Renal cortical epithelial cell (primary cell): ENCODE measurements at regions not wholly inside any gene's neighbourhood (a gene's known extent, or its start where the extent isn't known, plus 50 kb on each side); places are given as distances from the start of the nearest gene placed in this dataset.

Source experiments
- DNase-seq: peaks from one replicate; pipeline ENCODE4 v3.0.0-alpha.2; 2011; ENCODE audit warnings: low read depth

GRCh38 chr22:27413702-27414101 is 387.9 kb downstream of the MN1 start:
- DNase-seq = no peak

- peak; percentile 44 for DNase-seq
Observed at GRCh38 chr22:27416511-27417420, 384.8 kb downstream of the MN1 start.

GRCh38 chr22:27417421-27417814 is 384.1 kb downstream of the MN1 start:
- no peak for DNase-seq

- no peak for DNase-seq
Observed at GRCh38 chr22:27418261-27418660, 383.3 kb downstream of the MN1 start.

GRCh38 chr22:27419473-27419872 is 382.1 kb downstream of the MN1 start:
- no peak for DNase-seq

GRCh38 chr22:27420195-27420816 is 381.2 kb downstream of the MN1 start:
- DNase-seq = no peak

- peak; percentile 71 for DNase-seq
Observed at GRCh38 chr22:27420817-27421361, 380.7 kb downstream of the MN1 start.

GRCh38 chr22:27422442-27422841 is 379.1 kb downstream of the MN1 start:
- no peak for DNase-seq

- DNase-seq = no peak
Observed at GRCh38 chr22:27424319-27424718, 377.2 kb downstream of the MN1 start.

GRCh38 chr22:27429476-27429875 is 372.1 kb downstream of the MN1 start:
- no peak for DNase-seq

- DNase-seq = no peak
Observed at GRCh38 chr22:27431081-27431480, 370.5 kb downstream of the MN1 start.

GRCh38 chr22:27431896-27432295 is 369.7 kb downstream of the MN1 start:
- no peak for DNase-seq

- DNase-seq = no peak
Observed at GRCh38 chr22:27433099-27433498, 368.5 kb downstream of the MN1 start.

- no peak for DNase-seq
Observed at GRCh38 chr22:27433585-27434190, 367.9 kb downstream of the MN1 start.

- DNase-seq = no peak
Observed at GRCh38 chr22:27434898-27435297, 366.7 kb downstream of the MN1 start.

- DNase-seq = no peak
Observed at GRCh38 chr22:27435844-27436576, 365.5 kb downstream of the MN1 start.

- no peak for DNase-seq
Observed at GRCh38 chr22:27436591-27436990, 365.0 kb downstream of the MN1 start.

GRCh38 chr22:27437570-27437969 is 364.0 kb downstream of the MN1 start:
- DNase-seq = no peak

GRCh38 chr22:27438271-27438980 is 363.1 kb downstream of the MN1 start:
- no peak for DNase-seq

- DNase-seq = no peak
Observed at GRCh38 chr22:27439131-27439530, 362.4 kb downstream of the MN1 start.

GRCh38 chr22:27440304-27440865 is 361.2 kb downstream of the MN1 start:
- no peak for DNase-seq
